Endodermal cell (in vitro differentiated cells): ENCODE measurements at regions not wholly inside any gene's neighbourhood (a gene's known extent, or its start where the extent isn't known, plus 50 kb on each side); places are given as distances from the start of the nearest gene placed in this dataset.
"Not testable (repeated sequence)": the region's sequence is repeated elsewhere in the genome, so short reads cannot be mapped to it uniquely, and the experiment has no call there.

Source experiments
- DNase-seq: peaks from one replicate; pipeline ENCODE4 v3.0.0-alpha.2; 2017
- H3K27ac ChIP-seq: 2 replicates; pipeline ENCODE4 v1.5.1; 2013; ENCODE audit warnings: mild to moderate bottlenecking, low read depth, low read length, moderate library complexity
- H3K27me3 ChIP-seq: 2 replicates; pipeline ENCODE4 v1.6.1; 2013; ENCODE audit warnings: mild to moderate bottlenecking, low read length, moderate library complexity; ENCODE audit not compliant: insufficient read depth, control insufficient read depth, poor library complexity, severe bottlenecking
- H3K36me3 ChIP-seq: 2 replicates; pipeline ENCODE4 v1.7.0; 2013; ENCODE audit warnings: mild to moderate bottlenecking, low read length, moderate library complexity; ENCODE audit not compliant: control insufficient read depth, insufficient read depth
- H3K4me1 ChIP-seq: one replicate; pipeline ENCODE4 v1.7.0; 2013; ENCODE audit warnings: low read length; ENCODE audit not compliant: control insufficient read depth, insufficient read depth
- H3K4me3 ChIP-seq: 2 replicates; pipeline ENCODE4 v1.5.1; 2013; ENCODE audit warnings: mild to moderate bottlenecking, low read length, moderate library complexity
- H3K9ac ChIP-seq: 2 replicates; pipeline ENCODE4 v1.6.1; 2013; ENCODE audit warnings: mild to moderate bottlenecking, low read length, moderate library complexity; ENCODE audit not compliant: poor library complexity, severe bottlenecking; ENCODE audit errors: extremely low read depth
- H3K9me3 ChIP-seq: 2 replicates; pipeline ENCODE4 v1.6.1; 2013; ENCODE audit warnings: mild to moderate bottlenecking, low read length, moderate library complexity; ENCODE audit not compliant: control insufficient read depth
- H3K27ac Mint-ChIP-seq: 2 replicates; pipeline ENCODE4 v1.8.0; 2020; ENCODE audit warnings: mixed read lengths
- H3K27me3 Mint-ChIP-seq: 2 replicates; pipeline ENCODE4 v1.8.0; 2021; ENCODE audit warnings: mild to moderate bottlenecking, mixed read lengths; ENCODE audit not compliant: insufficient read depth
- H3K36me3 Mint-ChIP-seq: 2 replicates; pipeline ENCODE4 v1.8.0; 2020; ENCODE audit warnings: low read depth, mixed read lengths
- H3K4me1 Mint-ChIP-seq: 2 replicates; pipeline ENCODE4 v1.8.0; 2020; ENCODE audit warnings: mixed read lengths
- H3K4me3 Mint-ChIP-seq: 2 replicates; pipeline ENCODE4 v1.8.0; 2020; ENCODE audit warnings: mild to moderate bottlenecking, moderate library complexity, mixed read lengths
- H3K9me3 Mint-ChIP-seq: 2 replicates; pipeline ENCODE4 v1.8.0; 2020; ENCODE audit warnings: mild to moderate bottlenecking, mixed read lengths
- CTCF ChIP-seq: fragments of 200-600 bp; sonication (generic); conservative IDR thresholded peaks from 2 replicates; pipeline ENCODE4 v1.5.0; 2021; ENCODE audit warnings: antibody characterized with exemption, mild to moderate bottlenecking
- WGBS, 2 experiments: methylation state at CpG; one replicate each; pipeline versions ENCODE4 v1.1.5 to v1.1.7; 2013; ENCODE audit warnings: missing lambda C conversion rate in 2 of 2, mixed read lengths in 1 of 2; ENCODE audit not compliant: insufficient coverage in 1 of 2, insufficient read length in 1 of 2; 5-methylcytosine and 5-hydroxymethylcytosine counted together

- Histone ChIP-seq H3K27me3 (no peaks in the 10 kb centered on the region), H3K4me3 (no peak overlapping the region), H3K9ac (no peak overlapping the region), H3K27ac (no peak overlapping the region), H3K36me3 (no peaks in the 10 kb centered on the region), H3K4me1 (no peaks in the 10 kb centered on the region), H3K9me3 (no peaks in the 10 kb centered on the region)
- no peak for TF ChIP-seq CTCF
- H3K27me3 Mint-ChIP-seq: no peaks in the 10 kb centered on the region
- H3K36me3 Mint-ChIP-seq: no peaks in the 10 kb centered on the region
- no peaks in the 10 kb centered on the region for H3K4me1 Mint-ChIP-seq
- no peak overlapping the region for H3K4me3 Mint-ChIP-seq
- H3K27ac Mint-ChIP-seq: no peak overlapping the region
- no peak for DNase-seq
- 40 to 72% methylated on average over 1 of the region's 1 CpG for WGBS, 2 experiments
- no peaks in the 10 kb centered on the region for H3K9me3 Mint-ChIP-seq
Measured at GRCh38 chr20:12086359-12086758, 168.7 kb downstream of the BTBD3 start.

GRCh38 chr20:12090920-12091319 lies 173.2 kb downstream of the BTBD3 start:
- H3K27me3 ChIP-seq: no peaks in the 10 kb centered on the region
- no peaks in the 10 kb centered on the region for H3K36me3 ChIP-seq
- H3K27ac Mint-ChIP-seq: no peak overlapping the region
- no peak overlapping the region for H3K27ac ChIP-seq
- H3K4me1 Mint-ChIP-seq: no peaks in the 10 kb centered on the region
- no peaks in the 10 kb centered on the region for H3K27me3 Mint-ChIP-seq
- no peak for TF ChIP-seq CTCF
- WGBS, 2 experiments: 86 to 89% methylated on average over 1 of the region's 1 CpG
- no peaks in the 10 kb centered on the region for H3K9me3 Mint-ChIP-seq
- no peak overlapping the region for H3K4me3 ChIP-seq
- H3K4me3 Mint-ChIP-seq: no peak overlapping the region
- no peak overlapping the region for H3K9ac ChIP-seq
- H3K4me1 ChIP-seq: no peaks in the 10 kb centered on the region
- no peaks in the 10 kb centered on the region for H3K9me3 ChIP-seq
- H3K36me3 Mint-ChIP-seq: no peaks in the 10 kb centered on the region
- DNase-seq: no peak

- H3K36me3 ChIP-seq: no peaks in the 10 kb centered on the region
- DNase-seq: no peak
- H3K9me3 ChIP-seq: no peaks in the 10 kb centered on the region
- Mint-ChIP-seq H3K4me1 (no peaks in the 10 kb centered on the region), H3K27ac (no peak overlapping the region), H3K27me3 (no peaks in the 10 kb centered on the region), H3K9me3 (no peaks in the 10 kb centered on the region), H3K36me3 (no peaks in the 10 kb centered on the region), H3K4me3 (no peak overlapping the region)
- 92 to 96% methylated on average over 4 to 7 of the region's 10 CpGs for WGBS, 2 experiments
- H3K9ac ChIP-seq: no peak overlapping the region
- no peak overlapping the region for H3K4me3 ChIP-seq
- TF ChIP-seq CTCF: no peak
- no peaks in the 10 kb centered on the region for H3K27me3 ChIP-seq
- H3K27ac ChIP-seq: no peak overlapping the region
- no peaks in the 10 kb centered on the region for H3K4me1 ChIP-seq
Measured at GRCh38 chr20:12093057-12093796, 175.5 kb downstream of the BTBD3 start.

GRCh38 chr20:12093797-12094190 lies 176.1 kb downstream of the BTBD3 start:
- not testable (repeated sequence) for H3K27me3 ChIP-seq, H3K9me3 Mint-ChIP-seq, H3K4me1 ChIP-seq, H3K4me3 Mint-ChIP-seq, H3K4me3 ChIP-seq, H3K27me3 Mint-ChIP-seq, H3K27ac ChIP-seq, DNase-seq, H3K4me1 Mint-ChIP-seq, H3K36me3 ChIP-seq, H3K9me3 ChIP-seq, H3K9ac ChIP-seq, H3K27ac Mint-ChIP-seq, H3K36me3 Mint-ChIP-seq
- 92 to 97% methylated on average over 2 to 3 of the region's 3 CpGs for WGBS, 2 experiments
